HEK293T (cell line): ENCODE measurements at regions not wholly inside any gene's neighbourhood (a gene's known extent, or its start where the extent isn't known, plus 50 kb on each side); places are given as distances from the start of the nearest gene placed in this dataset.

Source experiments
- BHLHE40 ChIP-seq: fragments of 450-650 bp; IDR thresholded peaks from 2 replicates; pipeline ENCODE4 v1.6.1; 2016; ENCODE audit warnings: mild to moderate bottlenecking, moderate library complexity, borderline replicate concordance
- CTBP1 ChIP-seq: fragments of 450-650 bp; IDR thresholded peaks from 2 replicates; pipeline ENCODE4 v1.6.1; 2016; ENCODE audit warnings: borderline replicate concordance
- FOXA1 ChIP-seq: fragments of 450-650 bp; IDR thresholded peaks from 2 replicates; pipeline ENCODE4 v1.6.1; 2016; ENCODE audit warnings: mild to moderate bottlenecking

DNA sequence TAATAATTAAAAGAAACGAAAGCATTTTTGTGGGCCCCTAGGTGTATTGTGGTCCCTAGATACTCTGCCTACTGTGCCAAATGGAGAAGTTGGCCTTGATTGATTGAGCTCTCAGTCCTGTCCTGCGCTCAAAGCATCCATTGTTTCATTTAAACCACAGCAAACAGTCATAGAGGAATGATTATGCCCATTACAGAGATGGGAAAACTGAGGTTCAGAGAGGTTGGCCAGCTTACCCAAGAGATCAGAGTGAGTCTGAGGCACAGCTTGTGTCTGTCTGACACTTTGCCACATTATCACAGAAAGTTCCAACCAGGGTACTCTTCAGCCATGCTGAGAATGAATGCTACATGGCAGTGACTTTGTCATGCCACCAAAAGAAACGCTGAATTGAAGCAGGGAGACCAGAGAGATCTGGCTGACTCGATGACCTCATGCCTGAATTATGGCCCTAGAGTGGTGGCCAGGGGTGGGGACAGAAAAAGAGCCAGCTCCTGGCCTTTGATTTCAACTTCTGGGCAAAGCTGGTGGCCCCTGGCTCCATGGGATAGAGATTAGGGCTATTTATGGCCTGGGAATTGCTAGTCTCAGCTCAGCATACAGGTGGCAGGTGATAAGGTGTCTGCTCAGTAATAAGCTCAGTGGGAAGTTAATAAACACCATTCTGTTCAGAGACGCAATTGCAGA lies 180.5 kb downstream of the MIAT start:
- TF ChIP-seq BHLHE40 (no peak), FOXA1 (no peak), CTBP1 (no peak)
